D721Med (cell line): ENCODE measurements at regions not wholly inside any gene's neighbourhood (a gene's known extent, or its start where the extent isn't known, plus 50 kb on each side); places are given as distances from the start of the nearest gene placed in this dataset.

ENCODE experiments used
- DNase-seq: peaks from one replicate; pipeline ENCODE4 v3.0.0; 2011; ENCODE audit warnings: low spot score; ENCODE audit not compliant: insufficient read length
- FAIRE-seq: peaks from 2 replicates; lab custom pipeline; 2011; peaks lifted over from hg19 to GRCh38; lab: Jason Lieb, UNC
- TF ChIP-seq, protein P1 (sequence below): IDR thresholded peaks from 2 replicates; pipeline ENCODE4 v1.5.1; 2012; ENCODE audit warnings: mild to moderate bottlenecking, control low read depth; ENCODE audit not compliant: insufficient read depth; ENCODE audit errors: missing control alignments

DNA sequence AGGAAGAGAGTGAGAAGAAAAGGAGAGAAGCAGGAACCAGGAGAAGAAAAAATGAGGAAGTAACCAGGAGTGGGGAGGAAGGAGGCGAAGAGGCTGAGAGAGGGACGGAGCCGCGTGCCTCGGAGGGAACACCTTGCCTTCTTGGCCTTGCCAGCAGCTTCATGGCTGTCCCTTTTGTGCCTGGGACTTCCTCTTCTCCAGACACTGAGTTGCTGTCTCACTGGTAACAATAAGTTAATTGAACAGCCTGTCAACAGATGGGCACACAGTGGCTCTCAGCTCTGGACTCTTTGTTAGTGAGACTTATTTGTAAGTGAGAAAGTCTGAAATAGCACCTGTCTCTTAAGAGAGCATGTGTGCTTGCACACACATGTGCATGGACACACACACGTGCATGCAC lies 83.2 kb downstream of the GATA3 start:
- DNase-seq (no peak), FAIRE-seq (no peak)
- TF ChIP-seq, protein P1, sequence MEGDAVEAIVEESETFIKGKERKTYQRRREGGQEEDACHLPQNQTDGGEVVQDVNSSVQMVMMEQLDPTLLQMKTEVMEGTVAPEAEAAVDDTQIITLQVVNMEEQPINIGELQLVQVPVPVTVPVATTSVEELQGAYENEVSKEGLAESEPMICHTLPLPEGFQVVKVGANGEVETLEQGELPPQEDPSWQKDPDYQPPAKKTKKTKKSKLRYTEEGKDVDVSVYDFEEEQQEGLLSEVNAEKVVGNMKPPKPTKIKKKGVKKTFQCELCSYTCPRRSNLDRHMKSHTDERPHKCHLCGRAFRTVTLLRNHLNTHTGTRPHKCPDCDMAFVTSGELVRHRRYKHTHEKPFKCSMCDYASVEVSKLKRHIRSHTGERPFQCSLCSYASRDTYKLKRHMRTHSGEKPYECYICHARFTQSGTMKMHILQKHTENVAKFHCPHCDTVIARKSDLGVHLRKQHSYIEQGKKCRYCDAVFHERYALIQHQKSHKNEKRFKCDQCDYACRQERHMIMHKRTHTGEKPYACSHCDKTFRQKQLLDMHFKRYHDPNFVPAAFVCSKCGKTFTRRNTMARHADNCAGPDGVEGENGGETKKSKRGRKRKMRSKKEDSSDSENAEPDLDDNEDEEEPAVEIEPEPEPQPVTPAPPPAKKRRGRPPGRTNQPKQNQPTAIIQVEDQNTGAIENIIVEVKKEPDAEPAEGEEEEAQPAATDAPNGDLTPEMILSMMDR: no peak

DNA sequence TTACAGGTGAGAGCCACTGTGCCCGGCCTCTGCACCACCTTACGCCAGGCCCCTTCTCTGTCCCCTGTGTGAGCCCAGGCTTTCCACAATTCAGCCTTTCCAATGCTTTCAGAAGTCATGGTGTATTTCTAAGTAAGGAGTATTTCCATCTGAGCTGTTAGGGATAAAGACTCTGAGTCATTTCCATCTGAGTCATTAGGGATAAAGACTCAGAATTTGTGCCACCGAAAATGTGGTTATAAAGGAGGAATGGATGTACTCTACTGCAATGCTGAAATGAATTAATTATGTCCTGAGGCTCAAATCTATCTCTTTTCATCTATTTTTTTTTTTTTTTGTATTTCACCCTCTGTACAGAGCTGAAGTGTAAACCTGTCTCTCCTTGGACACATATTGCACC lies 84.0 kb downstream of the GATA3 start:
- no peak for FAIRE-seq
- TF ChIP-seq, protein P1: no peak
- no peak for DNase-seq

DNA sequence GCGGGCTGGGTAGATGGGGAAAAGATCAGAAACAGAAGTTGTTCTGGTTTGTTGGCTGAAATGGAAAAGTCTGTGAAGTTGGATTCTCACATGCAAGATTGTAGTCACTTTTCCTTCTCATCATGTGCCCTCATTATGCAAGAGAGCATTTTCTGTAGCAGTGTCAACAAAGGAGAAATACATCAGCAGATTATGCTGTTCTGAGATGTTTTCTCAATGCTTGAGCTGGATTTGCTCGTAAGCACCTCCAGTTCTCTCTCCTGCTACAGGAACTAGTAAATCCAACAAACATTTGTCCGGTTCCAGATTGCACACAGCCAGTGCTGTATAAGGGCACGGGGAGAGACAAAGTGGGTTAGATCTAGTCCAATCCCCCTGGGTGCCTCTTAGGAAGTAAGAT lies 90.0 kb downstream of the GATA3 start:
- TF ChIP-seq, protein P1: no peak
- no peak for DNase-seq

DNA sequence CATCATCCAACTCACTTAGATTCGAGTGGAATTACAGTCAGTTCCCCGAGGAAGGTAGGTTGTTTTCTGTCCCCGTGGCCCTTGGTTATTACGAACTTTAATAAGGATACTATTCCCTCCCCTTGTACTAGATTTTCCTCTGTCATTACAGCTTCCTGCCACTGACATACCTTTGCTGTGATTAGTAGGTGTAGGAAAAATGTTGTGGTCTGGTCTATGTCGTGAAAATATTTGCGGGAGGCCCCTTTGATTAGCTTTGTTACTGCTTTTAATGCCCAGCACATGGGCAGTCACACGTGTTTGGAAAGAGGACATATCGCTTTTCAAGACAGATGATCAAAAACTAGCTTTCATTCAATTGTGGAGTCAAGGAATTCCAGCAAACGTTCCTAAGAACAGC lies 92.2 kb downstream of the GATA3 start:
- DNase-seq: no peak
- TF ChIP-seq, protein P1: no peak
- no peak for FAIRE-seq

More for the DNA sequence above, 90.0 kb downstream of the GATA3 start:
- FAIRE-seq: no peak

DNA sequence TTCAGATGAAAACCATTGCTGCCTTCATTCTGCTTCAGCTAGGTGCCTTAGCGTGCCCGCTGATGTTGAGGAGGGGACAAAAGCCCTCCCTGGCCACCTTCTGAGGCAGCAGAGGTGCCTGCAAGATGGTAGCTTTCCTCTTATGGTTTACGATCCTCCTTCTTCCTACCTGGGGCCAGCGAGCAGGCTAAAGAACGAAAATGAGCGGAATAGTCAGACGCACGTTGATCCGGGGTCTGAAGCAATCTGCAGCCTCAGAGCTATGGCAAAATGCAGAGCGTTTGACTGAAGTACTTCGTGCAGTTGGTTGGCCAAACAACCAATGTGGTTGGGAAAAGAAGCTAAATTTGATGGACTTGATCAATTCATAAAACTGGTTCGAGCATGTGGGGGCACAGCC lies 95.5 kb downstream of the GATA3 start:
- TF ChIP-seq, protein P1: no peak
- DNase-seq (no peak), FAIRE-seq (no peak)

DNA sequence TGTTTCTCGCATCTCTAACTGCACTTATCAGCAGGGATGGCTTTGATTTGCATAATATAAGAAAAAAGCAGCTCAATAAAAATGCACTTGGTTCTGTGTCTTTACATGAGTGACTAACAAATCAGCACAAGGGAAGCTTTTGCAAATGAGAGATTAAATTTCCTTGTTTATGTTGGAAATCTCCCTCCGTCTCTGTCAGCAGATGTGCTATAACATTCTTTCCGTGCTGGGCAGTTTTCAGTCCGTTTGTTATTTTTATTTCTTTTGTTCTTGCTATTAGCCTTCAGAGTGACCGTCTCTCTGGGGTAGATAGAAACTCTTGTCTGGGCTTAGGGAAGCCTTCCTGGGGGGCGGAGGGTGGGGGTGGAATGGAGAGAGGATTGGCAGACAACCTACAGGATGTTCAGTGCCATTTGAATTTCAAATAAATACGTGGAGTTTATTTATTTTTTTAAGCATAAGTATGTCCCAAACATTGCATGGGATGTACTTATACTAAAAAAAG lies 96.0 kb downstream of the GATA3 start:
- TF ChIP-seq, protein P1: no peak
- DNase-seq: no peak
- no peak for FAIRE-seq

DNA sequence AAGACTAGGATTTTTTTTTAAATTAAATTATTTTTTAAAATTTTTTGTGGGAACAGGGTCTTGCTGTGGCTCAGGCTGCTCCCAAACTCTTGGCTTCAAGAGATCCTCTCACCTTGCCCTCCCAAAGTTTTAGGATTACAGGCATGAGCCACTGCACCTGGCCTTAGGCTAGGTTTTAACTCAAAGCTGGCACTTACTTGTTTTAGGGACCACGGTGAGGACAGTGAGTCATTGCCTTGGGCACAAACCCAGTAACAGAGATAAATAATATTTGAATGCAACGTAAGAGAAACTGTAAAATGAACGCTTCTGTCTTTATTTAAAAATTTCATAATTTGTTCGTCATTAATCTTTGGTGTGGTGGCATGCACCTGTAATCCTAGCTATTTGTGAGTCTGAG lies 96.6 kb downstream of the GATA3 start:
- FAIRE-seq: no peak
- DNase-seq: no peak
- TF ChIP-seq, protein P1: no peak
